GM19395 (cell line): ENCODE measurements at regions not wholly inside any gene's neighbourhood (a gene's known extent, or its start where the extent isn't known, plus 50 kb on each side); places are given as distances from the start of the nearest gene placed in this dataset.
"Not testable (repeated sequence)": the region's sequence is repeated elsewhere in the genome, so short reads cannot be mapped to it uniquely, and the experiment has no call there.

Experiments used
- ATAC-seq: cut with Tn5 transposase; IDR thresholded peaks from one replicate; pipeline ENCODE4 v1.9.1; 2021; ENCODE audit warnings: mild to moderate bottlenecking, moderate library complexity; ENCODE audit not compliant: unreplicated experiment

GRCh38 chrX:13518126-13518525 lies 51.3 kb upstream of the EGFL6 start:
- ATAC-seq = no peak

DNA sequence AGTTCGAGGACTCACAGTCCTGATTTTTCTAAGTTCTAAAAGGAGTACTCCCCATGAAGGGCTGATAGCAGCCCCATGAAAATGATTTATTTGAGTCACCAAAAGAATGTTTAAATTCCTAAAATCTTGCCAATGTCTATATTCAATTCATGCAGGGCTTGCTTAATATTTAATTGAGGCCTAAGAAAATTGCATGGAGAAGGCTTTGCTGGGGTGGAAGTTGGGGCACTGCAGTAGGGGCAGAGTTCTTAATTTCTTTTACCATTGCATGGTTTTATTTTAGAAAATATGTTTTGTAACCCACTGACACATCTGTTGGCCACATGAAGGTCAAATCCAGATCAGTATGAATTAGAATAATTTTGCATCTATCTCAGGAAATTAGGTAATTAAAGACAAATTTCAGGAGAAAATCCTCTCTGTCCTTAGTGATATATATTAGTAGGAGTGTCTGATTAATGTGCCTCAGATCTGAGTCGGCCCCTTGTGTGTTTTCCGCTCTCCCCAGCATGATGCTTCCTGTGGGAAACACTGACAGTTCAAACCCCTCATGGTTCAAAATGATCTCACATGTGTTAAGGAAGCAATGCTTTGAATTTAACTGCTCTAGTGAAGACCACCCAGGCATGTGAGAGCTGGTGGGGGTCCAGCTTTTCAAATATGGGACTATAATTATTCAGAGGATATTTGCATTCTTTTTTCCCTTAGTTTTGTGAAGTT lies 54.0 kb upstream of the EGFL6 start:
- no peak for ATAC-seq

DNA sequence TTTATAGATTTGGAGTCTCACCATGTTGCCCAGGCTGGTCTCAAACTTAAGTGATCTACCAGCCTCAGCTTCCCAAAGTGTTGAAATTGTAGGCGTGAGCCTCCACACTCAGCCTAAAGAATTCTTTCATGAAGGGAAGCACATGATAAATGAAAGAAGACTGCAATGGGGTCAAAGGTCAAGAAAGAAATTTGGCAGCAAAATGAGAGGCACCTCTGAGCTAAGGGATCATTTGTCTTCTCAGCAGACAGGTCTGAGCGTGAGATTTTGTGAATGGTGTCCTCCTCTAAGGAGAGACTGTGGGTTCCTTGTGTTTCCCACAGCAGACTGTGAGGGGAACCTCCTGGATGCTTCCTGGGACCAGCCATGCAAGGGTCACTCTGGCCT lies 57.5 kb upstream of the EGFL6 start:
- no peak for ATAC-seq

- no peak for ATAC-seq
These were observed 58.0 kb upstream of the EGFL6 start for GRCh38 chrX:13511241-13511943.

DNA sequence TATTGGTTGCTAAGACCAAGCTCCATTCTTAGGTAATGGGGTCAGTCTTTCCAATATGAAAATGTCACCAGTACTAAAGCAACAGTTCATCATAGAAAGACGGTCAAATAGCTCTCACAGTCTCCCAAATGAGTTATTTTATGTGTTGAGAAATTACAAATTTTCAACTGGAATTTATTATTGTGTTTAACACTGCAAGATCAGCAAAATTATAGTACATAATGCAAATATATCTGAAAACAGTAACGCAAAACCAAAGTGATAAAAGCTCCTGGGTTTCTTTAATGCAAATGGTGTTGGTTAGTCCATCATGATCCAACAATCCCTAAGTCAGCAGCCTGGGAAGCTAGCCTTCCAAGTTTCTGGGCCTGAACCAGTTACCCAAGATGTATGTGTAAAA lies 61.5 kb upstream of the EGFL6 start:
- ATAC-seq = no peak

DNA sequence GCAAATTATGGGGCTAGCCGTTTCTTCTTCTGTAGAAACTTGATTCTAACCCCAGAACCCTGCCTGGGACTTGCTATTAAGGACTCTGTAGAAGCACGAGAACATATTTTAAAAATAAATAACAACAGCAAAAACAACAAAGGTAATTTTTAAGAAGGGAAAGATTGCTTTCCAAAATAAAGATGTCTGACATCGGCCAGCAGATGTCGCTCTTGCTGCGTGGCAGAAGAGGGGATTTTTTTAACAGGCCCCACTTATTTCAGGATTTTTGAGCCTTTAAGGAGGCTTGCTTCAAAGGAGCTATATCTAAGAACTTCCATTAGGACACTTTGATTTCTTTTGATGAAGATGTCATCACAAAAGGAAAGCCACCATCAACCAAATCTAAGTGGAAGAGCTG lies 62.8 kb upstream of the EGFL6 start:
- no peak for ATAC-seq

DNA sequence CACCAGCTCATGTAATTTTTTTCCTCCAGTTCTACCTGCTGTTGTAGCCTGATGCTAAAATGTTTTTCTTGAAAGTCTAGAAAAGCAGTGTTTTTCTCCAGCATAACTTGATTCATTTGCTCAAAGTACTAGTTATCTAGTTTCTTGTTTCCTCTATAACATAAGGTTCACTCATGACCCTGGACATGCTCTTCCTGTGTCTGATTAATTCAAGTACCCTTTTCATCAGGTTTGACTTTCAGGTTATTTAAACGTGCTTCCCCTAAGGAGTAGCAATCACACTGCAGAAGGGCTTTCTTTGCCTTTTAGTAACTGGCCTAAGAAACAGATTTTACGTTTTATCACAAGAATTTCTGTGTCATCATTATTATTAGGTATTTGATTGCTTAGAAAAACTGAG lies 66.8 kb upstream of the EGFL6 start:
- ATAC-seq = no peak

DNA sequence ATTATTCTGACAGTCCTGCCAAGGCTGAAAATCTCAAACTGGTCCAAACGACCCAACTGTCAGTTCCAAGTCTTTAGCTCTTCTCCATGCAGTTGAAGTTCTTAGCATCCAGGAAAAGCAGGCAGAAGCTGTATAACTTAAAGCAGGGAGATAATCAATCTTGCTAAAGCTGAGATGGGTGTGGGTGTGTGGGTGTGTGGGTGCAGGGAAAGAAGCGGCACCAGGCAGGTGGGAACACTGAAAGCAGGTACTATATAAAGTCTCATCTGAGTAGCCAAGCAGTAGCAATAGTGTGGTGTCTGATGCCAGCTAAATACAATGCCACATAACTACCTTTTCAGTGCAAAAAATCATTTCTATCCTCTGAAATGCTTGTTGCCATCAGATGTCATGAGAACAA lies 69.7 kb upstream of the EGFL6 start:
- no peak for ATAC-seq

DNA sequence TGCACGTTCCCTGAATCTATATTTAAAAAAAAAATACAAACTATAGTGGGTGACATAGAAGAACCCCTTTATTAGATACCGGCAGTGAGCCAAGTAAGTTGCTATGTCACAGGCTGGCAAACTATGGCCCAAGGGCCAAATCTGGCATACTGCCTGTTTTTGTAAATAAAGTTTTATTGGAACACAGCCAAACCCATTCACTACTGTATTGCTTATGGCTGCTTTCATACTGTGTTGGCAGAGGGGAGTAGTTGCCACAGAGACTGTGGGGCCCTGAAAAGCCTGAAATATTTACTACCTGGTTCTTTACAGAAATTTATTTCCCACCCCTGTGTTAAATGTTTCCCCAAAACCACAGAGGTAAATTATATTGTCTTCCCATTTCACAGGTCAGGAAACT lies 71.2 kb upstream of the EGFL6 start:
- no peak for ATAC-seq

DNA sequence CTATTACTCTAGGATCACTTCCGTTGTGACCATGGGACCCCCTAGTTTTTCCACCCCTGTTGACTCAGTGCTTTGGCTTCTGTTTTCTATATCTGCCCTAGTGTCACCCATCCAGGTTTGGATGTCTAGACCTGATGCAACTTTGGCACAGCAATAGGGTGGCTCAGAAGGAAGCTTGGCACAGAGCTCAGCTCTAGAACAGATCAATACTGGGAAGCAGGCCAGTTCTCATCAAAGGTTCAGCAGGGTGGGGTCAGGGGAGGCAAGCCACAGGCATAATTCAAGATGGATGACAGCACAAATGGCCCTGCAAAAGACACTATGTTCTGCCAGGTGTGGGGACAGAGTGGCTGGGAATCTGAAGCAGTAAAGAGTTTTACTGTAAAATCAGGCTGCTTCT lies 74.2 kb upstream of the EGFL6 start:
- no peak for ATAC-seq

DNA sequence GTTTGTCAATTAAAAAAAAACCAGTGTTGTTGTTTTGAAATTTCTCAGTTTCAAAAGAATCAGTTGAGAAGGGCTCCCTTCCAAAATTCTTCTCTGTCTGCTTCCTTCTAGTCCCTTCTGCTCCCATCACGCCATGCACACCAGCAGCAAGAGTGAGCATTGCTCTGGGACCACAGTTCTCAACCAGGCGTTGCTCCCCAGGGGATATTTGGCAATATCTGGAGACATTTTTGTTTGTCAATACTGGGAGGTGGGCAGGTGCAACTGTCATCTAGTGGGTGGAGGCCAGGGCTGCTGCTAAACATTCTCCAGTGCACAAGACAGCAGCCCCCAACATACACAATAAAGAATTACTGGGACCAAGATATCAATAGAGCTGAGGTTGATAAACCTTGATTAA lies 74.8 kb upstream of the EGFL6 start:
- no peak for ATAC-seq

- no peak for ATAC-seq
These were observed 75.7 kb upstream of the EGFL6 start for GRCh38 chrX:13493659-13494058.

GRCh38 chrX:13492286-13492685 lies 77.1 kb upstream of the EGFL6 start:
- no peak for ATAC-seq

DNA sequence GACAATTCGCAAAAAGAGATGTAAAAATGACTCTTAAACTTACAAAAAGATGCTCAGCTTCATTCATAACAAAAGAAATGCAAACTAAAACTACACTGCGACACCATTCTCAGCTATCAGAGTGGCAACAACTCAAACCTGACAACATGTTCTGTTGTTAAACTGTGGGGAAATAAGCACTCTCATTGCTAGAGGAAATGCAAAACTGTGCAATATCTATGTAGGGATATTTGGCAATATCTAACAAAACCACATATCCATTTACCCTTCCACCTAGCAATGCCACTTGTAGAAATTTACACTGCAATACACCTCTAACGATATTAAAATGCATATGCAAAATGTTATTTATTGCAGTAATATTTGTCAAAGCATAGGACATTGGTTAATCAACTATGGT lies 78.3 kb upstream of the EGFL6 start:
- ATAC-seq = no peak

GRCh38 chrX:13489454-13489853 lies 79.9 kb upstream of the EGFL6 start:
- no peak for ATAC-seq

DNA sequence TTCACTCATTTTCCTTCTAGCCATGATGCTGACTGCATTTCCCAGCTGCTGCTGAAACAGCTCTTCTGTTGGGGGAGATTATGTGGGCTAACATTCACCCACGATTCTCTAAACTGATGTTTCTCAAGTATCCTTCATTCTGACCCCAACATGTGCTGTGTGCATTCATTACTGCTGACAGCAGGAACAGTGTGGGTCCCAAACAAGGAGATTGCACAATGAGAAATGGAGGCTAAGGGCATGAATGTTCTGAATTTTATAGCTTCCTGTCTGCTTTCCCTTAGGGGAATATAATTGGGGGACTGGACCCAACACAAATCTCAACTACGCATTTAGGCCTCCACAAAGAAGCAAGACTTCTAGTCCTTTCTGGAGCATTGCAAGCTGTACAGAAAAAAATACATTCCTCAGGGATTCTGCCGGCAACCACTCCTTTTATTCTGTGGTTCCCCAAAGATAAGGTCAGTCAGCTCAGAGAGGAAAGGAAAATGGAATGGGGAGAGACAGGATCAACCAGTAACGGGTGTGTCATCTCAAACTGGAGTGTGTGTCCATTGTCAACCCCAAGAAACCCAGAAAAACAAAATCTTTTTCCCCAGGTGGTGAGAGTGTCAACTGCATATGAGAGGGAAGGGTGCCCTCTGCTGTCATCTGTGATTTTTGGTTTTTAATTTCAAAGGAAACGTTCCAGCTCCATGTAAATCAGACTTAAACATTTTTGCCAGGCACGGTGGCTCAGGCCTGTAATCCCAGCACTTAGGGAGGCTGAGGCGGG lies 81.5 kb upstream of the EGFL6 start:
- peak; percentile 75 for ATAC-seq

- no peak for ATAC-seq
These were observed 84.2 kb upstream of the EGFL6 start for GRCh38 chrX:13485167-13485566.

- ATAC-seq = no peak
These were observed 85.6 kb upstream of the EGFL6 start for GRCh38 chrX:13483773-13484172.

DNA sequence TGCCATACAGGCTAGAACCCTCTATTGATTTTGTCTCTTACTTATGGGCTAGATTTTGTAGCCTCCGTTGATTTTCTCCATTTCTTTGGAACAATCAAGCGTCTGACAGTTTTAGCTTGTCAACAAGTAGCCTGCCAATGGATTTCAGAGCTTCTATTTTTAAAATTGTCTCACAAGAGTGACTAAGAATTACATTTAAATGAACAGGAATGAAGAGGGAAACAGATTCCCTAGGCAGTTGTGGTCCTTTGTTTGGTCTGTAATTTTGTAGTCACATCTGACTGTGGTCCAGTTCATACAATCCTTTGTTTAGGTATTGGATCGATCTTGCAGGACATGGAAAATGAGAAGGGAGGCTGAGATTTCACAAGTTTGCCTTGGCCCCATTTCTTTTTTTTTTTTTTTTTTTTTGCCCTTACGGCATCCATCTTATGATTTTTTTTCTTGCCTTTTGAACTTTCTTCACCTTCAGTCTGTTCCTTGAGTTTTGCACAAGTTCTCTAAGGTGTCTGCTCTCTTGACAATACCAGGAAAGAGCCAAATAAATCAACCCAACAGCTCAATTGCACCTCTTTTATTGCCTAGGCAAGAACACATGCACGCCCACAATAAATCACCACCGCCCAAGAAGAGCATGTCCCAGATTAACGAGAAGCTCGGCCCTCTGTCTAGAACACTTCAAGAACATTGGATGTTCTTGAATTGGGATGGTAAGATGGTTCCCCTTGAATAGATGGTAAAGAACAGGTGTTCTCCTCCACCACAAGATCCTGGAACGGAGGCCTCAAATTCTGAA lies 86.5 kb upstream of the EGFL6 start:
- ATAC-seq = no peak

DNA sequence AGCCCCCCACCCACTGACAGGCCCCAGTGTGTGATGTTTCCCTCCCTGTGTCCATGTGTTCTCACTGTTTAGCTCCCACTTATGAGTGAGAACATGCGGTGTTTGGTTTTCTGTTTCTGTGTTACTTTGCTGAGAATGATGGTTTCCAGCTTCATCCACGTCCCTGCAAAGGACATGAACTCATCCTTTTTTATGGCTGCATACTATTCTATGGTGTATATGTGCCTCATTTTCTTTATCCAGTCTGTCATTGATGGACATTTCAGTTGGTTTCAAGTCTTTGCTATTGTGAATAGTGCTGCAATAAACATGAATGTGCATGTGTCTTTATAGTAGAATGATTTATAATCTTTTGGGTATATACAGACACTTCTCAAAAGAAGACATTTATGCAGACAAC lies 88.6 kb upstream of the EGFL6 start:
- not testable (repeated sequence) for ATAC-seq

- ATAC-seq = no peak
These were observed 90.0 kb upstream of the EGFL6 start for GRCh38 chrX:13479452-13479813.
